H9 (cell line): ENCODE measurements at regions not wholly inside any gene's neighbourhood (a gene's known extent, or its start where the extent isn't known, plus 50 kb on each side); places are given as distances from the start of the nearest gene placed in this dataset.

Experiments used
- DNase-seq: peaks from one replicate; pipeline ENCODE4 v3.0.0-alpha.2; 2017
- H2AFZ ChIP-seq: one replicate; pipeline ENCODE4 v1.6.1; 2013; ENCODE audit warnings: mild to moderate bottlenecking, low read length, control low read depth, moderate library complexity
- H2AK5ac ChIP-seq: 2 replicates; pipeline ENCODE4 v1.6.1; 2013; ENCODE audit warnings: low read length, control low read depth, mixed read lengths; ENCODE audit not compliant: insufficient read length
- H2BK120ac ChIP-seq: one replicate; pipeline ENCODE4 v1.6.1; 2013; ENCODE audit warnings: low read depth, mild to moderate bottlenecking, low read length, control low read depth, inconsistent platforms; ENCODE audit not compliant: poor library complexity, severe bottlenecking
- H2BK12ac ChIP-seq: 2 replicates; pipeline ENCODE4 v1.6.1; 2013; ENCODE audit warnings: low read length, control low read depth, mixed read lengths, low read depth; ENCODE audit not compliant: insufficient read length
- H2BK15ac ChIP-seq: 2 replicates; pipeline ENCODE4 v1.6.1; 2013; ENCODE audit warnings: low read depth, low read length, control low read depth
- H2BK20ac ChIP-seq: one replicate; pipeline ENCODE4 v1.6.1; 2013; ENCODE audit warnings: low read depth, mild to moderate bottlenecking, low read length, control low read depth, inconsistent platforms; ENCODE audit not compliant: poor library complexity, severe bottlenecking
- H2BK5ac ChIP-seq: 2 replicates; pipeline ENCODE4 v1.6.1; 2013; ENCODE audit warnings: low read length, control low read depth, mixed read lengths; ENCODE audit not compliant: insufficient read length
- H3K14ac ChIP-seq: 2 replicates; pipeline ENCODE4 v1.6.1; 2013; ENCODE audit warnings: low read length, control low read depth; ENCODE audit not compliant: insufficient read depth
- H3K18ac ChIP-seq: 2 replicates; pipeline ENCODE4 v1.6.1; 2013; ENCODE audit warnings: low read depth, mild to moderate bottlenecking, mixed read lengths, low read length, control low read depth; ENCODE audit not compliant: insufficient read length
- H3K23ac ChIP-seq: 2 replicates; pipeline ENCODE4 v1.6.1; 2013; ENCODE audit warnings: low read length, control low read depth, mixed read lengths, low read depth; ENCODE audit not compliant: insufficient read length
- H3K23me2 ChIP-seq: 2 replicates; pipeline ENCODE4 v1.6.1; 2013; ENCODE audit warnings: low read depth, mild to moderate bottlenecking, mixed read lengths, low read length, control low read depth; ENCODE audit not compliant: insufficient read length, poor library complexity, severe bottlenecking
- H3K27ac ChIP-seq: 2 replicates; pipeline ENCODE4 v1.5.1; 2013; ENCODE audit warnings: low read length, control low read depth, mixed read lengths, low read depth; ENCODE audit not compliant: insufficient read length
- H3K27me3 ChIP-seq: 2 replicates; pipeline ENCODE4 v1.6.1; 2013; ENCODE audit warnings: low read length, control low read depth, inconsistent platforms; ENCODE audit not compliant: insufficient read depth
- H3K4ac ChIP-seq: 2 replicates; pipeline ENCODE4 v1.6.1; 2013; ENCODE audit warnings: low read depth, mild to moderate bottlenecking, control low read depth, inconsistent platforms, low read length, moderate library complexity
- H3K4me1 ChIP-seq: 2 replicates; pipeline ENCODE4 v1.6.1; 2013; ENCODE audit warnings: low read length, control low read depth, inconsistent platforms; ENCODE audit not compliant: insufficient read depth
- H3K4me2 ChIP-seq: 2 replicates; pipeline ENCODE4 v1.6.1; 2013; ENCODE audit warnings: low read length, control low read depth, mixed read lengths; ENCODE audit not compliant: insufficient read length, insufficient read depth
- H3K56ac ChIP-seq: 2 replicates; pipeline ENCODE4 v1.6.1; 2013; ENCODE audit warnings: low read depth, mild to moderate bottlenecking, mixed read lengths, low read length, control low read depth; ENCODE audit not compliant: insufficient read length
- H3K79me1 ChIP-seq: 2 replicates; pipeline ENCODE4 v1.6.1; 2013; ENCODE audit warnings: low read depth, mild to moderate bottlenecking, moderate library complexity, low read length, control low read depth, inconsistent platforms; ENCODE audit not compliant: insufficient read depth, poor library complexity, severe bottlenecking
- H3K79me2 ChIP-seq: 2 replicates; pipeline ENCODE4 v1.6.1; 2013; ENCODE audit warnings: low read length, control low read depth, inconsistent platforms; ENCODE audit not compliant: insufficient read depth
- H3K9ac ChIP-seq: 2 replicates; pipeline ENCODE4 v1.6.1; 2013; ENCODE audit warnings: low read length, control low read depth, mixed read lengths; ENCODE audit not compliant: insufficient read length; ENCODE audit errors: extremely low read depth
- H3K9me3 ChIP-seq: one replicate; pipeline ENCODE4 v1.6.1; 2013; ENCODE audit warnings: low read depth, low read length, inconsistent platforms; ENCODE audit not compliant: control insufficient read depth
- H3T11ph ChIP-seq: one replicate; pipeline ENCODE4 v1.6.1; 2013; ENCODE audit warnings: mild to moderate bottlenecking, low read length, control low read depth, inconsistent platforms
- H4K20me1 ChIP-seq: one replicate; pipeline ENCODE4 v1.6.1; 2013; ENCODE audit not compliant: control insufficient read depth, insufficient read length, insufficient read depth
- H4K5ac ChIP-seq: 2 replicates; pipeline ENCODE4 v1.6.1; 2013; ENCODE audit warnings: low read depth, mild to moderate bottlenecking, mixed read lengths, low read length, control low read depth; ENCODE audit not compliant: insufficient read length
- H4K8ac ChIP-seq: replicated peaks from 2 replicates; pipeline ENCODE4 v1.6.1; 2013; ENCODE audit warnings: low read length, control low read depth, mixed read lengths, low read depth; ENCODE audit not compliant: insufficient read length
- H4K91ac ChIP-seq: 2 replicates; pipeline ENCODE4 v1.6.1; 2013; ENCODE audit warnings: low read depth, mild to moderate bottlenecking, moderate library complexity, mixed read lengths, low read length, control low read depth; ENCODE audit not compliant: insufficient read length
- H3K27ac Mint-ChIP-seq, 3 experiments: 2 replicates in 2 of 3; 3 replicates in 1 of 3; pipeline ENCODE4 v1.8.0; 2020 to 2021; ENCODE audit warnings: mixed read lengths in 3 of 3, mild to moderate bottlenecking in 1 of 3, moderate library complexity in 1 of 3
- H3K27me3 Mint-ChIP-seq: 2 replicates; pipeline ENCODE4 v1.8.0; 2021; ENCODE audit warnings: low read depth, mild to moderate bottlenecking, moderate library complexity, mixed read lengths
- H3K36me3 Mint-ChIP-seq, 3 experiments: 2 replicates in 2 of 3; 3 replicates in 1 of 3; pipeline ENCODE4 v1.8.0; 2020 to 2021; ENCODE audit warnings: low read depth in 3 of 3, mixed read lengths in 3 of 3; ENCODE audit not compliant: insufficient read depth in 1 of 3
- H3K4me1 Mint-ChIP-seq, 2 experiments: 2 replicates each; pipeline ENCODE4 v1.8.0; 2020; ENCODE audit warnings: mixed read lengths in 2 of 2
- H3K4me3 Mint-ChIP-seq, 2 experiments: 2 replicates in 1 of 2; 3 replicates in 1 of 2; pipeline ENCODE4 v1.8.0; 2020 to 2021; ENCODE audit warnings: mild to moderate bottlenecking in 2 of 2, mixed read lengths in 2 of 2, moderate library complexity in 1 of 2
- H3K9me3 Mint-ChIP-seq, 2 experiments: 2 replicates in 1 of 2; 3 replicates in 1 of 2; pipeline ENCODE4 v1.8.0; 2020; ENCODE audit warnings: mild to moderate bottlenecking in 2 of 2, mixed read lengths in 2 of 2, moderate library complexity in 1 of 2
- CTCF ChIP-seq: fragments of 200-600 bp; sonication (generic); conservative IDR thresholded peaks from 3 replicates; pipeline ENCODE4 v1.8.0; 2021; ENCODE audit warnings: antibody characterized with exemption, mild to moderate bottlenecking
- WGBS: extraction: QIAGEN DNeasy Blood & Tissue Kit; methylation state at CpG from one replicate; pipeline ENCODE4 v1.1.7; 2013; ENCODE audit warnings: missing lambda C conversion rate, low lambda C conversion rate, mixed read lengths; ENCODE audit not compliant: insufficient read length; ENCODE audit errors: extremely low coverage; 5-methylcytosine and 5-hydroxymethylcytosine counted together

DNA sequence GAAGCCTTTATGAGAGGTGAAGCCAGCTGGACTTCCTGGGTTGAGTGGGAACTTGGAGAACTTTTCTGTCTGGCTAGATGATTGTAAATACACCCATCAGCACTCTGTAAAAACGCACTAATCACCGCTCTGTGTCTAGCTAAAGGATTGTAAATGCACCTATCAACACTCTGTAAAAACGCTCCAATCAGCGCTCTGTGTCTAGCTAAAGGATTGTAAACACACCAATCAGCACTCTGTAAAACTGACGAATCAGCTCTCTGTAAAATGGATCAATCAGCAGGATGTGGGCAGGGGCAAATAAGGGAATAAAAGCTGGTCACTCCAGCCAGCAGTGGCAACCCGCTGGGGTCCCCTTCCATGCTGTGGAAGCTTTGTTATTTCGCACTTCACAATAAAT lies 163.6 kb upstream of the SLC39A10 start:
- no CpG with 5 or more reads among the region's 7 CpGs for WGBS
- no peak overlapping the region for H3K27ac Mint-ChIP-seq
- H2BK20ac ChIP-seq = no peak overlapping the region
- no peak overlapping the region for H2BK12ac ChIP-seq
- no peak overlapping the region for H3K4me2 ChIP-seq
- H3K4me1 ChIP-seq = no peaks in the 10 kb centered on the region
- H3K23me2 ChIP-seq = no peaks in the 10 kb centered on the region
- no peak overlapping the region for H4K91ac ChIP-seq
- no peaks in the 10 kb centered on the region for H3K27me3 Mint-ChIP-seq
- H3K4ac ChIP-seq = no peak overlapping the region
- H2AFZ ChIP-seq = no peak overlapping the region
- H3K14ac ChIP-seq = no peak overlapping the region
- no peak for TF ChIP-seq CTCF
- H2BK5ac ChIP-seq = no peak overlapping the region
- no peak overlapping the region for H3K9ac ChIP-seq
- H3K79me2 ChIP-seq = no peaks in the 10 kb centered on the region
- peaks cover 5 to 6% of the 10 kb centered on the region in 2 experiments for H3K4me1 Mint-ChIP-seq
- no peaks in the 10 kb centered on the region for H3K9me3 ChIP-seq
- H3T11ph ChIP-seq = no peak overlapping the region
- no peak overlapping the region for H3K18ac ChIP-seq
- H2BK15ac ChIP-seq = no peak overlapping the region
- no peak overlapping the region for H4K5ac ChIP-seq
- H3K27ac ChIP-seq = no peak overlapping the region
- H3K23ac ChIP-seq = no peak overlapping the region
- H3K36me3 Mint-ChIP-seq = no peaks in the 10 kb centered on the region; a peak in 1 of 7 replicates
- H4K8ac ChIP-seq = no peak overlapping the region
- H3K27me3 ChIP-seq = no peaks in the 10 kb centered on the region
- no peaks in the 10 kb centered on the region; a peak in 1 of 5 replicates for H3K9me3 Mint-ChIP-seq
- H3K56ac ChIP-seq = no peak overlapping the region
- DNase-seq = no peak
- no peak overlapping the region for H3K4me3 Mint-ChIP-seq
- no peak overlapping the region for H2AK5ac ChIP-seq
- H4K20me1 ChIP-seq = no peaks in the 10 kb centered on the region
- H2BK120ac ChIP-seq = no peak overlapping the region
- H3K79me1 ChIP-seq = no peaks in the 10 kb centered on the region
